HG03520 (cell line): ENCODE measurements at regions not wholly inside any gene's neighbourhood (a gene's known extent, or its start where the extent isn't known, plus 50 kb on each side); places are given as distances from the start of the nearest gene placed in this dataset.

ENCODE experiments used
- ATAC-seq: cut with Tn5 transposase; IDR thresholded peaks from one replicate; pipeline ENCODE4 v1.9.1; 2021; ENCODE audit warnings: mild to moderate bottlenecking, moderate library complexity; ENCODE audit not compliant: unreplicated experiment

DNA sequence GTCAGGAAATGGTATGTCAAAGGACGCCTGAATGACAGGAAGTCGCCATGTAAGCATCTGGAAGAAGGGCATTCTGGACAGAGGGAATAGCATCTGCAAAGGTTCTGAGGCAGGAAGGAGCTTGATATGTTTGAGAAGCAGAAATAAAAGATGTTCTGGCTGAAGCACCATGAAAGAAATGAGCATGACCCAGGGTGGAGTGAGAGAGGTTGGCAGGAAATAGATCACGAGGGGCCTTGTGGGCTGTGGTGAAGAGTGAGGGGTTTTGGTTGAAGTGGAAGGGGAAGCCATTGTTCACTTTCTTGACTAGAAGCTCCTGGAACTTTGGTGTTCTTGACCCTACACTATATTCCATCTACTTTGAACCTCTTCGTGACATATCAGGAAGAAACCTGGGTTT, 99.4 kb upstream of the PARP11 start:
- no peak for ATAC-seq

DNA sequence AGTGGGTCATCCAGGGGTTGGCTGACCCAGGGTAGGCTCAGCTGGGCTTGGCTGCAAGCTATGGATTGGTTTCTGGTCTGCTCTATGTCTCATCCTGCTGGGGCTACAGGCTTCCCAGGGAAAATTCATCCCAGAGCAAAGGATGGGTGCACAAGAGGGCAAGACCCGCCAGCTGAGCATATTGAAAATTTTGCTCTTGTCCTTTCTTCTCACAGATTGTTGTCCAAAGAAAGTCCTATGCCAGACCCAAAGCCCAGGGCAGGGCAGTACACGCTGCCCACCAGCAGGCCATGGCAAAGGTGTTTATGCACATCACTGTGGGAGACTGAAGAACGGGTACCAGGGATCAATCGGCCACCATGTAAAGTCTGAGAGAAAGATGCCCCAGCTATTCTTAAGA, 95.3 kb upstream of the PARP11 start:
- ATAC-seq, result no peak

DNA sequence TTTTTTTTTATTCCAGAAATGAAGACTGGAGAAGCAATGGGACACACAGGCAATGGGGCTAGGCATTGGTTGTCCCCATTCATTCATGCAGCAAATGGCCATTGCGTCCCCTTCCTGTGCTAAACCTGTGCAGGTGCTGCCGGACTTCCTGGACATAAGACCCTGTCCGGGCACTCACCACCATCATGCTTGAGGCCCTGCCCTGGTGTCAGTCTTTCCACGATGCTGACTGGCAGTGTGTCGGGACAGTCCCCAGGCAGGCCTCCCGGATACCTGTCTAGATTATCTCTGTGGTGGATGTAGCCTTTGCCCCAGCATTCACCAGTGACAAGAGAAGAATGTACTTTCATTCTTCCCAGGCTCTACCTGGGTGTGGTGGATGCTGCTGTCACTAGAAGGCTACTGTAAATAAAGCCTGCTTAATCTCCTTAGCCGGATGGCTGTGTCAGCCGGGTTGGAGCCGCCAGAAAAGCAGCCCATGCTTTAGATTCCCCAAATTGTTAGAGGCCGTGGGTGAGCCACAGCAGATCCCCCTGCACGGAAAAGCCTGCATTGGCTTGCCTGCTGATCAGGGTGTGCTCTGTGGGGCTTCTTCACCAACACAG, 94.5 kb upstream of the PARP11 start:
- ATAC-seq, result no peak

DNA sequence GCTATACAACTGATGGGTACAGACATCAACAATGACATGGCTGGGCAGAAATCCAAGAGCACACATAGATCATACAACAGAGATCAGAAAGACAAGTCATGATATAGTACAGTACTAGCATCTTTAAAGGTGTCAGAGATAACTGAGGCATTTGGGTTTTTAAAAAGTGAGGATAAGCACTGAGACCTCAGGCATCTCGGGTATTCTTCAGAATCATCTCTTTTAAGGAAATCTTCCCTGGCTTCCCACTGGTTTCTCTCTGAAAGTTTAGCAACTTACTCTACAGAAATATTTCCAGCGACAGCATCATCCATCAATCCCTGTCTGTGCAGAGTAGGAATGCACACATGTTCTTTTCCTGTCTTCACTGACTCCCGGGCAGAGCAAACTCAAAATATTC, 93.2 kb upstream of the PARP11 start:
- ATAC-seq, result no peak

DNA sequence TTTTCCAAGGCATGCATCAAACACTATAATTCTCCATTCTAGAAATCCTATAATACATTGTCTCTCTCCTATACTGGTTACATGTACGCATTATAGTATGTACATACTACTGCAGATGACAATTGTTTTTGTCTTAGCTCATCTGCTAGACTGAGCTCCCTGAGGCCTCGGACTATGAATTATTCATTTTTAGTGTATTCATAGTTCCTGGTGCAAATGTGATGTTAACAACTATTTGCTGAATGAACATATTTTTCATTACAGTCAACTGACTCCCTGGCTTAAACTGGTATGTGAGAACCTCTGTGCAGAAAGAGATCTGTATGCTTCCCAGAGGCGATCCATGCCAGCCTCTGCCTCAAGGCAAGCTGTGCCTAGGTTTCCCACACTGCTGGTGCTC, 91.8 kb upstream of the PARP11 start:
- ATAC-seq, result no peak

DNA sequence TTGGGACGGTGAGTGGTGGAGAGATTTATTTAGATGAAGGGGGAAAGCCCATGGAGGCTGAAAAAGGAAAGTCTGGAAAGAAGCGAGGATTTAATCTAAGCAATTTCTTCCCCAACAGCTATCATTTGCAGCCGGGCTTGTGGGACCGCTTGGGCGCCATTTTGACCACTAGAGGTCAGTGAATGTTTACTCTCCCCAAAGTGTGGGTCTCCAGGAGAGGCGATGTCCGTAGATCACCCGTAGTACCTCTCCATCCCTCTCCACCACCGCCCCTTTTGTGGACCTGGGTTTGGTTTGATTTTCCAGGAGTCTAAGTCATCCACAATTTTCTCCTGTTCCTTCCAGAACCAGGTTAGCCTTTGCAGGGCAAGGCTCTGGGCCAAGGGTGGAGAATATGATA, 91.2 kb upstream of the PARP11 start:
- no peak for ATAC-seq

DNA sequence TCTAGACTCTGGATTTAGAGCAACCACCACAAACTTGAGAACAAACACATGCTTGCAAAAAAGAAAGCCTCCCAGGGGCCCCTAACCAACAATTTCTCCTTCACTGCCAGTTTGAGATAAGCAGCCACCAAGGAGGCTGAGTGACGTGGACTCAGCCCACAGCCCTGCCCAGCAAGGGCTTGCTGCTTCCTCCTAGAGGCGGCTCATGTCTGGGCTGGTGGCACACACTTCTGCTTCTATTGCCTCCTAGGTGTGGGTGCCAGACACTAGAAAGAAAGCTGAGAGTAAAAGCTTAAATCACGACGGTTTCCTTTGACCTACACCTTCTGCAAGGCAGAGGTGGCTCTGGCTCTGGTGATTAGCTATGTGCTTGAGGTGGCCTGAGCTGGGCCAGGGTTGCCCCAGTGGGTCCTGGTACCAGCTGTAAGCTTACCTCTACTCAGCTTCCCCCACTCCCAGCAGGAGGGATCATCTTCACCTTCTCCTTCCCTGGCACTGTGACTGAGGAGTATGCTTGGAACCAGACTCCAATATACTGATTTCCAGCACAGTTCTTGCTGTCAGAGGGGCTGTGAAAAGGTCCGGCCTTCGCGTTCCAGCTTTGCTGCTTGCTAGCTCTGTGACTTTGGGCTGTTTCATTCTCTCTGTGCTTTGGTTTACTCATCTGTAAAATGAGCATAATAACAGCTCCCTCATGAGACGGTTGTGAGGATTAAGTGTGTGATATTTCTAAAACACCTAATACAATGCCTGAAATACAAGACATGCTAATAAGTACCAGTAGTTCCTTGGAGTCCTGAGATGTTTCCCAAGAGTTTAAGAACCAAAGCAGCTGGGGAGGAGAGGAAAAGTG, 89.7 kb upstream of the PARP11 start:
- no peak for ATAC-seq

DNA sequence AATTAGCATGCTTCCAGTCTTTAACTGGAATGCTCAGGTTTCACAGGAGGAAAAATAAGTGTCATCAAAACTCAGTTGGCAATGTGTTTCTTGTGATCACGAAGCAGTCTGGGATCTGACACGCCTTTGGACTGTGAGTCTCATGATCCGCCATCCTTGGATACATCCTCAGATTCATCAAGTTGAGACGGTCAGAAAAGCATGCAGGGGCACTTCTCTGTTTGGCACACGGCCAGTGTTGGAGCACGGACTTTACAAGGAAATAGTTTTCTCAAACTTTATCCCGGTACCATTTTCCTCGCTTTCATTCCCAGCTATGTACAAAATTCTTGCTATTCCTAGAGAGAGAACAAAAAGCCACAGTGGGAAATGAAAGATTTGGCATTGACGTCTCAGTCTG, 88.4 kb upstream of the PARP11 start:
- no peak for ATAC-seq

DNA sequence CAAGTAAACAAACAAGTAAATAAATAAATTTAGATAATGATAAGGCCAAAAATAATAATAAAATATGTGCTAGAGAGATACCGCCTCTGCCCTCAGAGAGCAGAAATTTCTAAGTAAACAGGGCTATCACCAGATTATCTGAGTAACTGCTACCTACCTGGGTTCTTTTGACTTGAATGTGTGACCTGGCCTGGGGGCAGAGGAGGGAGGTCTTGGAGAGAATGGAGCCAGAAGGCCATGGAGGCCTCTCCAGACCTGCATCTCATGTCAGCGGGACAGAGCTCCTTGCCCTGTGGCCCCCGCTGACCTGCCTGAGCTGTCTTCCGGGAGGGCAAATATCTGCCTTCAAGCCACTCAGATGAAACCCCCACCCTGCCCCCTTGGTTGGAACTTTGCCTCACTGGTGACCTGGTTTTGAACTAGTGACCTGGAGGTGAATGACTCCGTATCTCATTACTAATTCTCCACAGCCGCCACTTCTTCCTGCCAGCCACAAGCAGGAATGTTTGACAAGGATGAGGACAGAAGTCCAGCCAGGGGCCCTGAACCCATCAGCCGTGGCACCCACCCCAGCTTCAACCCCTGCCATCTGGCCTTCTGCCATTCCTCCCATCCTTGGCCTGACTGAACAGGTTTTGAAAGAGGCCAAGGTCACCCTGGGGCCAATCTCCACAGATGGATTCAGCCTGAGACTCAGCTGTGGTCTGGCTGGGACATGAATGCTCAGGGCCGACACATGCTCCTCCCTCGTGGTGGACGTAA, 86.8 kb upstream of the PARP11 start:
- ATAC-seq, result no peak

DNA sequence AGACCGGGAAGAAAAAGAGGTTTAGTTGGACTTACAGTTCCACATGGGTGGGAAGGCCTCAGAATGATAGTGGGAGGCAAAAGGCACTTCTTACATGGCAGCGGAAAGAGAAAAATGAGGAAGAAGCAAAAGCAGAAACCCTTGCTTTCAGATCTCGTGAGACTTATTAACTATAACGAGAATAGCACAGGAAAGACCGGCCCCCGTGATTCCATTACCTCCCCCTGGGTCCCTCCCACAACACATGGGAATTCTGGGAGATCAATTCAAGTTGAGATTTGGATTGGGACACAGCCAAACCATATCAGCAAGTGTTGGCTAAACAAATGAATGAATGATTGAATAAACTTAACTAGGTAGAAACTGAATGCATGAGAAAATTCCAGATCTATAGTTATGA, 85.3 kb upstream of the PARP11 start:
- no peak for ATAC-seq

DNA sequence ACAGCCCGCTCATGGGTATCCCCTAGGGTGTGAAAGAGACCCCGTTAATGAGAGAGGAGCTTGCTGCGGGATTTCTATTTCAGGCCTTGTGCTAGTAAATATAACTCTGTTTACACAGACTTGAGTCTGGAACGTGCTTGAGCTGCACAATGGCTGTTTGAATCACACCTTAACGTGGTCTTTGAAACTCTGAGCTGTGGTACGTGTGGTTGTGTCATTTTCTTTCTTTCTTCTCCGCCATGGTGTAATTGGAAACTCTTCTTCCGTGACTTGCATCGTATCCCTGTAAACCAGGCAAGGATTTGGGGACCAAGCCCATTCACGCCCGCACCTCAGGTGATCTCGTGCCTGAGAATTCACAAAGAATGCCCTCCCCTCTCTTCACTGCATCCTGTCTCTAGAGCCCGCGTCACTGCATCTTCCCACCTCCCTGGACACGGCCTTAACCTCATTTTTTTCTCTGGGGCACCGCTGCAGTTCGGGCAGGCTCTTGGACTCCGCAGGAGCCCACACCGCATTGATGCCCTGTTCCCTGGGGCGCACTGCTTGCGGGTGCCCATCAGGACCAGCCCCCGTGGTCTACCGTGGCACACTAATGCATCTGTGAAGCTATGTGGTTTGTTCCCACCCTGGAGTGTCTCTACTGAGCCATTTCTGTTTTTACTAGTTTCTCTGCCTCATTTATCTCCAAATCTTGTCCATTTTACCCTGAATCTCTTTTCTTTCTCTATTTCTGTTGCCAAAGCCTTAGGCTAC, 78.4 kb upstream of the PARP11 start:
- ATAC-seq, result no peak

DNA sequence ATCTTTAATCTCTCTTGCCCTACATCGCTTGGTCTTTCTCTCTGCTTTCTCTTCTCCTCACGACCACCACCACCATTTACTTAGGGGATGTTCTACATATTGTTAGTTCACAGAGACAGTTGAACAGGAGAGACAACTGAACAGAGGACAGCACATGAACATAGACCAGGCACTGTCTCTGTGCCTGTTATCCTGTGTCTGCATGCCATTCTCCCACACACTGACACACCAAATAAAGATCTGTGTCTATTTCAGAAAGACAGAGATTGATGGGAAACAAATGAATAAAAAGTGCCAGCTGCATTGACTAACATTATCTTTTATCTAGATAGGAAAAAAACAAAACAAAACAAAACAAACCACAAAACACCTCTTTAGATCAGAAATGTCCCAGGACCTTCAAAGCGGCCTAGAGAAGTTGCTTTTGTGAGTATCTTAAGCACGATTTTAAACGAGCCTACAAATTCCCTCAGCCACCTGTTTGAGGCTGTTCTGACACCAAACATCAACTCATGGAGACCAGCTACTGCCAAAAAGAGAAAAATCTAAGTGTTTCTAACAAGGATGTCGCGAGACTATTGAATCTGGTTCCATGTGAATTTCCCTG, 77.6 kb upstream of the PARP11 start:
- ATAC-seq, result no peak

DNA sequence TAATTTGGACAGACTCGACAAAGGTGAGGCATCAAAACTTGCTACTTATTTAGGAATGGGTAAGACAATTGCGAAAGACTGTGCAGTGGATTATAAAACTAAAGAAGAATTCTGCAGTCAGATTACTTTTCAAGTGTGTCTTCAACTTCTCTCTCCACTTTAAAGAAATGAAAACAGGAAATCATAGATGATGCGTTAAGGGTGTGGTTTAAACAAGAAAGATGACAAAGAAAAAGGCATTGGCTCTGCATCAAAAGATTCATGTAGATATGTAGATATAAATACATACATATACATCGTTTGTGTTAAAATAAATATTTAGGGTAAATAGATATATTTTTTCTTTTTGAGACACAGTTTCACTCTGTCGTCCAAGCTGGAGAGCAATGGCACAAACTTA, 74.6 kb upstream of the PARP11 start:
- ATAC-seq, result no peak

DNA sequence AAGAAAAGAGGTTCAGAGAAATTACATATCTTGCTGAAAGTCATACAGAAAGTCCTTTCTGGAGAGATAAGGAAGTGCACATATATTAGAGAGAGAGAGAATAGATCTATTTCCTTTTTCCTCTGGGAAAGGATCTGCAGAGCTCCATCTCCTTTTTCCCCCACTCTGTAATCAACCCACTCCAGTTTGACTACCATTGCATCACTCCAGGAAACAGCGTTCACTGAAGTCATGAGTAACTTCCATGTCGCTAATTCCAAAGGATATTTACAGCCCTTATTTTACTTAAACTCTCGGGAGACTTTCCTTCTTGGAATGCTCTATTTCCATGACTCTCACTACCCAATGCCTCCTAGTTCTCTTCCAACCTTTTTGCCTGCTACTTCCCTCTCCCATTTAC, 72.5 kb upstream of the PARP11 start:
- ATAC-seq, result no peak

DNA sequence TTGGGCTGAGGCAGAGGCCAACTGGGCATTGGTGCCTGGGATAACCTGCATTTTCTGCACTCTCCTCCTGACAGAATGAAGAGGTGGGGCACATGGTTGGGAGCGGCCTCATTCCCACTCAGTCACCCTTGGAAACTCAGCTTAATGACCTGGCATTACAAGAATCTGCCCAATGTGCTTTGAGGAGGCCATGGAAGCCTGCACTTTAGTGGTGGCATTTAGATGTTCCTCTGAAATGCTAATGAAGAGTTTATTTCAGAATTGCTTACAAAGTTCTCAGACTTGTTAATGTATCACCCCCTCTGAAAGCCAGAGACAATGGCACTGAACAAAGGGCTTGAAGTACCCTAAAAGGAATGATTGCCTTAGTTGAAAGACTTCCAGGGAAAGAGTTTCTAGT, 71.4 kb upstream of the PARP11 start:
- ATAC-seq, result no peak

DNA sequence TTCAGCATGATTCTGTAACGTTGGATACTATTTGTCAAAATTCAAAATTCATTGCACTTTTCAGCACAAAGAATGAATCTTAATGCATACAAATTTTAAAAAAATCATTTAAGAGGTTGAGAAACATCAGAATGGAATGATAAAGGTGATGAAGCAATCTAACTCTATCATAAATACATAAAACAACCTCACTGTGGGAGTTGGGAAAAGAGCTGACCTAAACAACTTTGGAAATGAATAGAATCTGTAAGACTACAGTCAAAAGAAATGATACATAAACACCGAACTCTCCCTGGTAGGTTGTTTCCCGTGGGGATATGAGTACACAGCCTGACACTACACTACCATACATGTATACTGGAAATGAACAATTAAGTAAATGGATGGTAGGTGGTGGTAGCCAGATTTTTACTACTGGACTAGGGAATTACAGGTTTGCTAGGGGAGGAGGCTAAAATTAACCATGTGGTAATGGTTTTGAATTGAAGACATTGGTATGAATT, 64.9 kb upstream of the PARP11 start:
- ATAC-seq, result no peak

DNA sequence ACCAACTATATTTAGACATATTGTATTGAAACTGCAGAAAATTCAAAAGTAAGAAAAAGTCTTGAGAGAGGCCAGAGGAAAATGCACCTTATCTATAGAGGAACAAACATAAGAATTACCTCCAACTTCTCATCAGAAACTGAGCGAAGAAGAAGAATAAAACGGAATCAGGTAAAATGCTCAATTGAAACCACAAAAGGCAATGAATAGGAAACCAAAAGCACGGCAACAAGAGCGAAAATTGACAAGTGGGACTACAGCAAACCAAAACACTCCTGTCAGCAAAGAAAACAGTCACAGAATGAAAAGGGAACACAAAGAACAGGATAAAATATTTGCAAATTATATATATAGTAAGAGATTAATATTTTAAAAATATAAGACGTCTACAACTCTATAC, 61.9 kb upstream of the PARP11 start:
- no peak for ATAC-seq

DNA sequence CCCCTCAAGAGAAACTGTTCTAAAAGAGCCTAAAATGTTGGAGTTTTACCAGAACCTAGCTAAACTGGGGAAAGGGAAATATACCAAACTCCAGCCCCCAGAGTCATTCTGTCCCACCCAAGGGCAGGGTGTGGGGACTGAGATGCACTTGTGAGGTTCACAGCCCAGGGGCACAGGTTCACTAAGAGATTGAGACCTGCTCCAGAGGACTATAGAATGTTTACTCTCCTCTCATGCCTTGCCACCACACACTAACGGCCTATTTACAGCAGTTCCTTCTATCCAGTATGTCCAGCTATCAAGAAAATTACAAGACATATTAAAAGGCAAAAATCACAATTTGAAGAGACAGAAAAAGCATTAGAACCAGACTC, 60.6 kb upstream of the PARP11 start:
- ATAC-seq, result no peak

DNA sequence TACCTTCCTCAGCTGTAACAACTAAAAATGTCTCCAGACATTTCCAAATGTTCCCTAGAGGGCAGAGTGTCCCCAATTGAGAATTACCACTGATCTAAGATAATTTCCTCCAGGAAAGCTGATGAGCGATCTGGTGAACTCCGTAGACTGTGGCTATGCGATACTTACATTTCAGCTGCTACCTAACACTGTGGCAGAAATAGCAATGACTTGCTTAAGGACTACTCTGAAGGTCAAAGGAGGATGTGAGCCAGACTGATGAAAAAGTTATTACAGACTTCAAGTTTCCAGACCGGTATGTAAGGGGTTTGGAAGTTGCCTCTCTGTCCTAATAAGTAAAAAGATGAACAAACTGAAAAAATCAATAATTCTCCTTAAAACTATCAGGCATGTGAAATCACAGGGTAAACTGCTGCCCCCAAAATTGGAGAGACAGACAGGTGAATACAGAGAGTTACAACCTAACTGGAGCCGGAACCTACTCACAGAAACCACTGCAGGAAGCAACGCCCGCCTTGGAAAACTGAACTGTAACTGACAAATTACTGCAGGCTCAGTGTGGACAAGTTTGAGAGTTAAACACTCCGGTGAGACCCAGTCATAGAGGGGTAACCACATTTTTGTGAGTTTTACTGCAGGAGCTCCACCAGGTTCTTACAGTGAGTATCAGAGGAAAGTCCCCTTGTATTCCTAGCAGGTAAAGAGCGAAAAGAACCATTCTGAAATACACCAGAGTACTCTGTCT, 60.0 kb upstream of the PARP11 start:
- no peak for ATAC-seq

DNA sequence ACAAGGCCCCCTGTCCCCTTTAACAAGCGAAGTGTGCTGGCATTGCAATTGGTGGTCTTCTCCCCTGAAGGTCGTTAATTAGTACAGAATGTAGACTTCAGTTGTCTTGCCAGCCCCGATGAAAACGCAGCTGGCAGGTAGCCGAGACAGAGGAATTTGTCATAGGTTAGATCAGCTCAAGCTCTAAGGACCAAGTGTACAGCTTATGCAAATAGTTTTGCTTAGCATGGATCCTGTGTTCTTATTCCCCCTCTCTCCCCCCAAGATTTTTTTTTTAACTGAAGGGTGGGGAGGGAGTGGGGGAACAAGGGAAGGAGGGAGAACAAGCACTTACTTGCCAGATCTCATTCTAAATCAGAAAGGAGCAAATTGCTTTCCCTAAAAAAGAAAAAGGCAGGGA, 58.6 kb upstream of the PARP11 start:
- ATAC-seq, result no peak
